T-helper 17 cell (primary cell): ENCODE measurements at regions not wholly inside any gene's neighbourhood (a gene's known extent, or its start where the extent isn't known, plus 50 kb on each side); places are given as distances from the start of the nearest gene placed in this dataset.

Experiments used
- ATAC-seq: fragments of 150-1000 bp; cut with Tn5 transposase; 2 replicates; pipeline ENCODE4 v1.10.0; 2021; ENCODE audit warnings: mild to moderate bottlenecking, moderate library complexity
- DNase-seq, 3 donors: peaks; one replicate each; pipeline versions ENCODE4 v3.0.0 to v3.0.0-alpha.2; 2020 to 2021
- H3K9me3 ChIP-seq: one replicate; pipeline ENCODE4 v1.7.0; 2013; ENCODE audit warnings: low read length, mild to moderate bottlenecking; ENCODE audit not compliant: control insufficient read depth, poor library complexity, severe bottlenecking
- H3K27ac Mint-ChIP-seq: one replicate; pipeline ENCODE4 v1.8.0; 2022; ENCODE audit warnings: mild to moderate bottlenecking, moderate library complexity, mixed read lengths
- H3K27me3 Mint-ChIP-seq: one replicate; pipeline ENCODE4 v1.8.0; 2022; ENCODE audit warnings: mixed read lengths
- H3K36me3 Mint-ChIP-seq: one replicate; pipeline ENCODE4 v1.8.0; 2022; ENCODE audit warnings: low read depth, mixed read lengths
- H3K4me1 Mint-ChIP-seq: one replicate; pipeline ENCODE4 v1.8.0; 2022; ENCODE audit warnings: mild to moderate bottlenecking, mixed read lengths
- H3K4me3 Mint-ChIP-seq: one replicate; pipeline ENCODE4 v1.8.0; 2022; ENCODE audit warnings: mild to moderate bottlenecking, moderate library complexity, mixed read lengths

DNA sequence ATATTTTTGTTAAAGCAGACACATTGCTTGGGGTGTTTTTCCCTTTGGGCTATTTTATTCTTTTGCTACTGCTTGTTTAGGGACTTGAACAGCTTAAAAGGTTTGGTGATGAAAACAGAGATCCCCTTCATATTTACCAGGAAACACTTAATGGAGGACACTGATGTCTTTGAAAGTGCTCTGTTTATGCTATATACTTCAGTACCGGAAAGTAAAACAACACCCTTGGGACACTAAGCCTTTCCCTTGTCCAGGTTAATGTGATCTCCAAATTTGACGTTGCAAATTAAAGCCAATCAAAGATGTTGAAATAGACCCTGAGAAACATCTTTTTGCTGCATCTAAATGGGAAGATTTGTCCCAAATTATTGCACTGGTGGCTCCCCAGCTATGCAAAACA is 564.6 kb upstream of the PKDCC start:
- DNase-seq (no peak), ATAC-seq (no peak)
- no peaks in the 10 kb centered on the region for H3K4me1 Mint-ChIP-seq
- no peaks in the 10 kb centered on the region for H3K9me3 ChIP-seq
- H3K36me3 Mint-ChIP-seq: no peaks in the 10 kb centered on the region
- no peak overlapping the region for H3K27ac Mint-ChIP-seq
- H3K27me3 Mint-ChIP-seq: peaks cover 9% of the 10 kb centered on the region
- no peak overlapping the region for H3K4me3 Mint-ChIP-seq

DNA sequence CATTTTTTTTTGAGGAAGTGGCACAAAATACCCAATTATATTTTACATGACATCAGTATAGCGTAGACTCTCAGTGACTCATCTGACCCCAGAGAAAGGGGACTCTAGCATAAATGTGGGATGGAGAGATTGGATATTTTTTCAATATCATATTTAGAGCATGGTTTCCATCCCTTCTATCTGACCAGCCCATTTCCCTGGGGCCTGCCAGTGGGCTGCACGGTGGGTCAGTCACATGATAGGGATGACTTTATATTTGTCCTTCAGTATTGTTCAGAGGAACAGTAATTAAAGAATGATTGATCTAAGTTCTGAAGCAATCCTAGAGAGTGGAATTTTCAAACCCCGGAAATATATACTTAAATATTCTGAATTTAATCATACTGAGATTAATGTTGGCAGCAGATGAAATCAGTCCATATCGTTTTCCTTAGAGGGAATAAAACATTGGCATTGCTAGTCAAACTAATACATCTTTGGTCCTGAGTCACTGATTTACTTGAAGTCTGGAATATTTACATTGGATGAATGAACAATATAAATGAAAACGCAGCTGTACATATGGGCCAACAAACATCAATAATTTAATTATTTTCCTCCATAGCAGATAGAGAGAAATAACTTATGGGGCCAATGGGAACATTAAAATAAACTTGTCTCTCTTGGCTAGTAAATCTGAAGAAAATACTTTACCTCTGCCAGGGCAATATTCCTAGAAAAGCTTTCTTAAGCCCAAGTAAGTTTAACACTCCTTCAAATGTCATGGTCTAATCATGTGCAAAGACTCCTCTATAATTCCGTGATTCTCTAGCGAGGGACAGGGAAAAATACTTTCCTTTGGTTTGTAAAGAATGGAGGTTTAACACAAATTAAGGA is 563.6 kb upstream of the PKDCC start:
- H3K4me1 Mint-ChIP-seq: no peaks in the 10 kb centered on the region
- H3K9me3 ChIP-seq: no peaks in the 10 kb centered on the region
- H3K27me3 Mint-ChIP-seq: peaks cover 4% of the 10 kb centered on the region
- H3K27ac Mint-ChIP-seq: no peak overlapping the region
- ATAC-seq (no peak), DNase-seq (no peak)
- no peak overlapping the region for H3K4me3 Mint-ChIP-seq
- no peaks in the 10 kb centered on the region for H3K36me3 Mint-ChIP-seq

DNA sequence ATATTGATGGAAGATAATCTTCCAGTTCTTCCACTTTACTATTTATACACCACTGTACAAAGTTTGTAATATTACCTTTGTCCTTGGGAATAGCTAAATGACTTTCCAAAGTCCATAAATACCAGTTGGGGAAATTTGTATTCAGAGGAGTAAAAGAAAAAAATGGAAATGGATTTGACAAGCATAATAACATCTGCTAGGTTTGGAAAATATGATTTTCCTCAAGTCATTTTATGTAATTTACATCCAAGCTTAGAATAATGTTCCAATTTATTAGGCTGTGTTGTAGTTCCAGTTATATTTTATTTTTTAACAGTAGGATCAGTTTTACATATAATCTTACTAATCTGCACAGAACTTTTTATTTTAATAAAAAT is 563.0 kb upstream of the PKDCC start:
- H3K4me1 Mint-ChIP-seq: no peaks in the 10 kb centered on the region
- no peak for ATAC-seq
- DNase-seq: no peak
- no peaks in the 10 kb centered on the region for H3K36me3 Mint-ChIP-seq
- H3K27ac Mint-ChIP-seq: no peak overlapping the region
- no peaks in the 10 kb centered on the region for H3K9me3 ChIP-seq
- peaks cover 4% of the 10 kb centered on the region for H3K27me3 Mint-ChIP-seq
- H3K4me3 Mint-ChIP-seq: no peak overlapping the region

DNA sequence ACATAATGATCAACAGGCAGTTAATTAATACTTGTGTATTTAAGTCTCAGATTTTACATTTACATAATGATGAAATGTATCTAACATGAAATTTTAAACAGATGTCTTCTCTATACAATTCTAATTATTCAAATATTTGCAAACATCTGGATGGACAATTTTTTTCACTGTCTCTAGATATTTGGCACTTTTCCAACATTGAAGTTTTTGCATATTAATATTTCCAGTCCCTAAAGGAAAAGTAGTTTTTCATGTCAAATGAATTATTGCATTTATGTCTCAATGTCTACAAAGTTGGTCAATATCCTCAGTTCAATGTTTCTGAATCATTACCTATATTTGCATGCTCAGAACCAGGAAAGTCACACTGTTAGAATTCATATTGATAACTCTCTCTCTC is 560.9 kb upstream of the PKDCC start:
- H3K27me3 Mint-ChIP-seq: peaks cover 4% of the 10 kb centered on the region
- ATAC-seq: no peak
- no peak for DNase-seq
- no peaks in the 10 kb centered on the region for H3K4me1 Mint-ChIP-seq
- no peak overlapping the region for H3K27ac Mint-ChIP-seq
- no peak overlapping the region for H3K4me3 Mint-ChIP-seq
- no peaks in the 10 kb centered on the region for H3K9me3 ChIP-seq
- no peaks in the 10 kb centered on the region for H3K36me3 Mint-ChIP-seq

DNA sequence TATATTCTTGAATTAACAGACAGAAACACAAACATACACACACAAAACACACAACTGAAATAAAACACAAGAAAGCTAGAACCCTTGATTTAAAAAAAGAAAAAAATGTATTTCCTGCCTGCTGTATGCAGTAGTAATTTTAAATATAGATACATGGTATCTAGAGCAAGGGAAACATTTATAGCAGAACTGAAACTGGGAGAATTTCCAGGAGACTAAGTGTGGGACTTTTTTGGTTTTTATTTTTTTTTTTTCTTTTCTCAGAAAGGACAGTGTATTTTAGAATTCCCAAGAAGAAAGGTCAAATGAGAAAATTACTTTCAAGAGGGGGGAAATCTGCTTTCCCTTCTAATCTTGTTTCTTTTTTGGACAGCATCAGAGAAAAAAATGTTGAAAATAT is 558.9 kb upstream of the PKDCC start:
- DNase-seq (no peak), ATAC-seq (no peak)
- Mint-ChIP-seq H3K27me3 (peaks cover 4% of the 10 kb centered on the region), H3K4me3 (no peak overlapping the region), H3K27ac (no peak overlapping the region), H3K36me3 (no peaks in the 10 kb centered on the region), H3K4me1 (no peaks in the 10 kb centered on the region)
- H3K9me3 ChIP-seq: no peaks in the 10 kb centered on the region

DNA sequence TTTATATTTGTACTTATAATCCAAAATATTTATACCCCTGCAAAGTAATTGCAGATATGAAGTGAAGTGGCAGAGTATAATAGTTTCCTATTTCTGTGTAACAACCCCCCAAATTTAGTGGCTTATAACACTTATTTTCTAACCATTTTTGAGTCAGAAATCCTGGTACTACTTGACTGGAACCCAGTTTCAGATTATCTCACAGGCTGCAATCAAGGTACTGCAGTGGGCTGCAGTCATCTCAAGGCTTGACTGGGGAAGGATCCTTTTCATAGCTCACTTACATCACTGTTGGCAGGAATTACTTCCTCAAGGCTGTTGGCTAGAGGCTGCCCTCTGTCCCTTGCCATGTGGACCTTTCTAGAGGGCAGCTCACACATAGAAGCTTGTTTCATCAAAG is 558.2 kb upstream of the PKDCC start:
- no peak for DNase-seq
- no peaks in the 10 kb centered on the region for H3K36me3 Mint-ChIP-seq
- H3K4me3 Mint-ChIP-seq: no peak overlapping the region
- H3K27me3 Mint-ChIP-seq: peaks cover 4% of the 10 kb centered on the region
- peaks cover 6% of the 10 kb centered on the region for H3K9me3 ChIP-seq
- H3K27ac Mint-ChIP-seq: no peak overlapping the region
- no peak for ATAC-seq
- no peaks in the 10 kb centered on the region for H3K4me1 Mint-ChIP-seq

DNA sequence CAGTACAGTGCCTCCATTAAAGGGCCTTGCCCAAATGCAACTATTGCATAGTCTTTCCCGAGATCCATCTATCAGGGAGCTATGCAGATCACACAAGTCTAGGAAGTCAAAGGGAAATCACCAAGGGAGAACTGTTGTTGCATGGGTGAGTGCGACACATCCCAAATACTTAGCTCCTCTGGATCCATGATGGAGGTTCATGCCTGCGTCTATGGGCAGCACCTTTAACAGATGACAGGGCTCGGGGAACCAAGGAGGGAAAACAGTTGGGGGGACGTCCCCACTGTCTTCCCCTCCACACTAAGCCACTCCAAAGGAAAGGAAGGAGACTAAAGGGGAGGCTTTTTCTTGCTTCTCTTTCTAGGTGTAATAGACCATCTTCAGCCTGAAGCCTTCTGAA is 552.8 kb upstream of the PKDCC start:
- no peak overlapping the region for H3K4me3 Mint-ChIP-seq
- no peaks in the 10 kb centered on the region for H3K27me3 Mint-ChIP-seq
- no peaks in the 10 kb centered on the region for H3K36me3 Mint-ChIP-seq
- no peak overlapping the region for H3K27ac Mint-ChIP-seq
- H3K9me3 ChIP-seq: peaks cover 12% of the 10 kb centered on the region
- ATAC-seq: no peak
- no peaks in the 10 kb centered on the region for H3K4me1 Mint-ChIP-seq
- DNase-seq: no peak

DNA sequence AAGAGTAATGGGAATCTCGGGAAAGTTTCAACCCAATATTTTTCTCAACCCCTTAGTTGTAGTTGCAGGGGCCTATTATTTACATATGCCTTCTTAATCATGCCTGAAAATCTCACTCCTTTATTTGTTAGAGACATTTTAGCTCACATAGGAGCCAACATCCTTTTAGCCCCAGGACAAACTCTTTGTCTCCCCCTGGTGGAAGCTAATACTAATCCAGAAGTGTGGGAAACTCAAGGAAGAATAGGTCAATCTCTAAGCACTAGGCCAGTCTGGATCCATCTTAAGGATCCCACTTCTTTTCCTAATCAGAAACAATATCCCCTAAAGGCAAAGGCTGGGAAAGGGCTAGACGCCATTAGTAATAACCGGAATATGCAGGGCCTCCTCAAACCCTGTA is 550.9 kb upstream of the PKDCC start:
- H3K27me3 Mint-ChIP-seq: no peaks in the 10 kb centered on the region

DNA sequence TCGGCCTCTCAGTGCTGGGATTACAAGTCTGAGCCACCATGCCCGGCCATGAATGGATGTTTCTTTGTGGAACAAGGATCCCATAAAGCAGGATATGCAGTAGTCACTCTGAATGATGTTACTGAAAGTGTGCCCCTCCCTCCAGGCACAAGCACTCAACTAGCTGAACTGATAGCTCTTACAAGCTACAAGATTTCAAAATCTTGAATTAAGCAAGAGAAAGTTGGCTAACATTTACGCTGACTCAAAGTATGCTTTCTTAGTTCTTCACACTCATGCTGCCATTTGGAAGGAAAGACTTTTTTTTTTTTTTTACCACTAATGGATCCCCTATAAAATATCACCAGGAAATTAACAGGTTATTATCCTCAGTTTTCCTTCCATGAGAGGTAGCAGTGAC is 549.0 kb upstream of the PKDCC start:
- Mint-ChIP-seq H3K27me3 (no peaks in the 10 kb centered on the region), H3K4me1 (no peaks in the 10 kb centered on the region), H3K36me3 (no peaks in the 10 kb centered on the region), H3K27ac (no peak overlapping the region), H3K4me3 (no peak overlapping the region)
- ATAC-seq (no peak), DNase-seq (no peak)
- H3K9me3 ChIP-seq: peaks cover 12% of the 10 kb centered on the region

More for the DNA sequence above, 550.9 kb upstream of the PKDCC start:
- H3K4me1 Mint-ChIP-seq: no peaks in the 10 kb centered on the region
- no peak overlapping the region for H3K27ac Mint-ChIP-seq
- no peak for DNase-seq
- no peaks in the 10 kb centered on the region for H3K36me3 Mint-ChIP-seq
- no peak for ATAC-seq
- no peak overlapping the region for H3K4me3 Mint-ChIP-seq
- H3K9me3 ChIP-seq: peaks cover 12% of the 10 kb centered on the region

DNA sequence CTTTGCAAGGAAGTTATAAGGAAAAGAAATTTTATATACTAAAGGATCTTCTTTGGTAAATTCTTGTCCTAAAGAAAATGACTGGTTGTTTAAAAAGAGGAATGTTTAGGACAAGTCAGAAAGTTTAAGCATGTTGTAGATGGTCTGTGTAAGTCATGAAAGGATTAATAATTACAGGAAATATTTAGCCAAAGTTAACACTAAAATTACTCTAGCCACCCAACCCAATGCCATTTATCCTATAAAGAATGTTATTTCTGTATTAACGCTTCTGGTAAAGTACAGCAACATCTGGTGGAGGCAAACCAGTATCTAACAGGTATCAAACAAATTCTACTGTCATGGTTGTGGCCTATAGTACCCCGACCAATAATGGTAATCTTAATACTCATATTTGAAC is 546.9 kb upstream of the PKDCC start:
- Mint-ChIP-seq H3K4me3 (no peak overlapping the region), H3K36me3 (no peaks in the 10 kb centered on the region), H3K27me3 (no peaks in the 10 kb centered on the region), H3K27ac (no peak overlapping the region), H3K4me1 (no peaks in the 10 kb centered on the region)
- ATAC-seq: no peak
- H3K9me3 ChIP-seq: no peaks in the 10 kb centered on the region
- no peak for DNase-seq

DNA sequence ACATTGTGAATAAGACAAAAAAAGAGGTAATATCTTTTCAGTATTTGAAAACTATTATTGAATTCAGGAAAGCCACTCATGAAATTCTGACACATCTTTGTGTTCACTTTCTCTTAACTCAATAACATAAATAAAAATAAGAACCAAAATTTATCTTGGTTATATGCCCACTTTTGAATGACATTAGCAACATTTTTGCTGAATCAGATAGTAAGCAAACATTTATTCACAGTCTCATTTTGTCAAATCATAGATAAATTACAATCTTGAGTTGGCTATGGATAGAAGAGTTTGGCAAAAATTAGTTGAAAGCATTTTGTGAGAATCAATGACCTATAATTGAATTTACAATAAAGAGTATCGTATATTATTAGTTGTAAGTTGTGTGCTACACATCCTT is 545.1 kb upstream of the PKDCC start:
- no peaks in the 10 kb centered on the region for H3K9me3 ChIP-seq
- Mint-ChIP-seq H3K27me3 (no peaks in the 10 kb centered on the region), H3K4me1 (no peaks in the 10 kb centered on the region), H3K27ac (no peak overlapping the region), H3K36me3 (no peaks in the 10 kb centered on the region), H3K4me3 (no peak overlapping the region)
- ATAC-seq (no peak), DNase-seq (no peak)

DNA sequence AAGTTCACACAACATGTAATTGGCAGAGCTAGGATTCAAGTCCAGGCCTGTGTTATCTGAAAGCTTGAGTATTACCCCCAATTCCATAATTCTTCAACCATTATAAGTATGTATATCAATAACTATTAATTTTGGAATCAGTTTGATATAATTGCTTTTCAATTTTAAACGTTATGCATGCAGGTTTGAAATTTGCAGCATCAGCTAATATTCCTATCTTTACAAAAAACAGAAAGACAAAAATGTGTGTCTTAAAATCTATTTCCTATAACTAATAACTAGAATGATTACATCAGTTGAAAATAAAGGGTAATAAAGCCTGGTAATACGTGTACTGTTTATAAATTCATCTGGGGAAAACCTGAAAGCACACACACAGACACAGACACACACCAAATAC is 543.3 kb upstream of the PKDCC start:
- Mint-ChIP-seq H3K36me3 (no peaks in the 10 kb centered on the region), H3K4me3 (no peak overlapping the region), H3K27me3 (no peaks in the 10 kb centered on the region), H3K27ac (no peak overlapping the region), H3K4me1 (no peaks in the 10 kb centered on the region)
- H3K9me3 ChIP-seq: no peaks in the 10 kb centered on the region
- ATAC-seq (no peak), DNase-seq (no peak)

DNA sequence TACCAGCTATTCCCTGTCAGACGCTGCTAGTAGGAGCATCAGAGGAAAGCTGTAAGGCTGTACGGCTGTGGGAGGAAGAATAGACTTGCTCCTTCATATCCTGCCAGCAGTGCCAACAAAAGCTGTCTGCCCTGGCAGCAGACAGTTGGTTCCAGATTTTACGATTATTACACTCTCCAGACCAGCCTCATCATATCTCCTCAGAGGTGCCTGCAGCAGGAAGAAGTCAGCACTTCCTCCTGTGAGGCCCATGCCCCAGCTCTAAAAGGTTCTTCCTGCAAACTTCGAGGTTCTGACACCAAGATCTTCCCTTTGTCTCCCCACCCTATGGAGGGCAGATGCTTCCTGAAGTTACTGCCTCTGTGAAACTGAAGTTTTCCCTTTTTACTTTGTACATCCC is 537.7 kb upstream of the PKDCC start:
- H3K27me3 Mint-ChIP-seq: no peaks in the 10 kb centered on the region
- no peaks in the 10 kb centered on the region for H3K9me3 ChIP-seq
- H3K36me3 Mint-ChIP-seq: no peaks in the 10 kb centered on the region
- no peak overlapping the region for H3K4me3 Mint-ChIP-seq
- no peaks in the 10 kb centered on the region for H3K4me1 Mint-ChIP-seq
- ATAC-seq (no peak), DNase-seq (no peak)
- no peak overlapping the region for H3K27ac Mint-ChIP-seq

DNA sequence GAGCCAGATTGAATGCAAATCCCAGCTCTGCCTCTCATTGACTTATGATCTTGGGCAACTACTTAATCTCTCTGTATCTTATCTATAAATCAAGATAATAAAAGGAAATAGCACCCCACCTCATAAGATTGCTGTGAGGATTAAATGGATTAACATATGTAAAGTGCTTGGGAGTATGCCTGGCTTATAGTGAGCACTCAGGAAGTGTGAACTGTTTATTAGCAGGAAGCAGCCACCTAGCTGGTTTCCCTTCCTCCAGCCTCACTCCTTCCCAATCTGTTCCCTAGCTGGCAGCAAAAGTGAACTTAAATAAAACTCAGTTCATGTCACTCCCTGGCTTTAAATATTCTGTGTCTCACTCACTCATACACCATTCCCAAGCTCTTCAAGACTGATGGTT is 526.6 kb upstream of the PKDCC start:
- no peaks in the 10 kb centered on the region for H3K27me3 Mint-ChIP-seq
- DNase-seq: no peak
- H3K4me3 Mint-ChIP-seq: no peak overlapping the region
- no peaks in the 10 kb centered on the region for H3K36me3 Mint-ChIP-seq
- no peaks in the 10 kb centered on the region for H3K9me3 ChIP-seq
- H3K4me1 Mint-ChIP-seq: no peaks in the 10 kb centered on the region
- H3K27ac Mint-ChIP-seq: no peak overlapping the region
- ATAC-seq: no peak
